ENCODE measurements at regions not wholly inside any gene's neighbourhood (a gene's known extent, or its start where the extent isn't known, plus 50 kb on each side); places are given as distances from the start of the nearest gene placed in this dataset.

DNA sequence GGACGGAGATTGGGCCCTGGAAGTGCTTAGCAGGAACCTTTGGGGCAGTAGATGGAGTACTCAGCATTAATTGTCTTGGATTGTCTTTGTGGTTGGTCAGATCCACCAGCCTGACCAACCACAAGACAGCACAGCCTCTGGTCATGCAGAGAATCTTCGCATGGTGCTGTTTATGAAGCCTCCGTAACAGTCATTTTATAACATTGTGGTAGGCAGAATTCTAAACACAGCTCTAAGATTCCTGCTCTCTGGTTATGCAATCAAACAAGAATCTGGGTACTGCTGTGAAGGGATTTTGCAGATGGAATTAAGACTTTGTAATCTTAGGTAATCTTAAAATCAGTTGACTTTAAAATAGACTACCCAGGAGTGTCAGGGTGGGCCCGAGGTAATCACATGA is 312.2 kb upstream of the GOT2 start:
- no peaks in the 10 kb centered on the region for H3K27me3 ChIP-seq
- no peaks in the 10 kb centered on the region for H3K36me3 ChIP-seq
- TF ChIP-seq POLR2A (IDR thresholded peaks at IDR 0.05) (no peak), EP300 (IDR thresholded peaks at IDR 0.05) (no peak), POLR2AphosphoS5 (IDR thresholded peaks at IDR 0.05) (no peak)
- TF ChIP-seq, protein P1, sequence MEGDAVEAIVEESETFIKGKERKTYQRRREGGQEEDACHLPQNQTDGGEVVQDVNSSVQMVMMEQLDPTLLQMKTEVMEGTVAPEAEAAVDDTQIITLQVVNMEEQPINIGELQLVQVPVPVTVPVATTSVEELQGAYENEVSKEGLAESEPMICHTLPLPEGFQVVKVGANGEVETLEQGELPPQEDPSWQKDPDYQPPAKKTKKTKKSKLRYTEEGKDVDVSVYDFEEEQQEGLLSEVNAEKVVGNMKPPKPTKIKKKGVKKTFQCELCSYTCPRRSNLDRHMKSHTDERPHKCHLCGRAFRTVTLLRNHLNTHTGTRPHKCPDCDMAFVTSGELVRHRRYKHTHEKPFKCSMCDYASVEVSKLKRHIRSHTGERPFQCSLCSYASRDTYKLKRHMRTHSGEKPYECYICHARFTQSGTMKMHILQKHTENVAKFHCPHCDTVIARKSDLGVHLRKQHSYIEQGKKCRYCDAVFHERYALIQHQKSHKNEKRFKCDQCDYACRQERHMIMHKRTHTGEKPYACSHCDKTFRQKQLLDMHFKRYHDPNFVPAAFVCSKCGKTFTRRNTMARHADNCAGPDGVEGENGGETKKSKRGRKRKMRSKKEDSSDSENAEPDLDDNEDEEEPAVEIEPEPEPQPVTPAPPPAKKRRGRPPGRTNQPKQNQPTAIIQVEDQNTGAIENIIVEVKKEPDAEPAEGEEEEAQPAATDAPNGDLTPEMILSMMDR (IDR thresholded peaks at IDR 0.05), result no peak
- WGBS, result 90% methylated on average over 4 of the region's 4 CpGs
- H3K9me3 ChIP-seq, result no peaks in the 10 kb centered on the region
- H3K4me1 ChIP-seq, result no peaks in the 10 kb centered on the region
- DNase-seq (ENCODE audit: low spot score in 2 of 2), result no peak
- no peak overlapping the region for H3K27ac ChIP-seq
- H3K4me3 ChIP-seq, result no peak overlapping the region

DNA sequence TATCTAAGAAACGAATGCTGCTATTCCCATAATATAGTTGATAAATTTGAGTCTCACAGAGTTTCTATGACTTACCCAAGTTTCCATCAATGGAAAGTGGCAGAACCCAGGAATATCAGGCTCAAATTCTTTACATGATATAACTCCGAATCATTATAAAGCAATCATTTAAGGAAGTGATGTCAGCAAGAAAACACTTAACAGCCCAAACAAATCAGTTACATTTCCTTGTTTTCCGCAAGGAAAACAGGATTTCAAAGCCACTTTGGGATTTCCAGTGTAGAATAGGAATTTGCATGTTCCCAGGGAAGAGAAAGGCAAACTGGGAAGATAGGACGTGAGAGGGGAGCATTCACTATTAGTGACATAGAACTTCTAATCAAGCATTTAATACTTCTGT is 311.4 kb upstream of the GOT2 start:
- H3K27me3 ChIP-seq, result no peaks in the 10 kb centered on the region
- no peak for DNase-seq (ENCODE audit: low spot score in 2 of 2)
- no peak overlapping the region for H3K27ac ChIP-seq
- H3K9me3 ChIP-seq, result no peaks in the 10 kb centered on the region
- 75% methylated on average over 4 of the region's 4 CpGs for WGBS
- H3K4me1 ChIP-seq, result no peaks in the 10 kb centered on the region
- TF ChIP-seq, protein P1 (IDR thresholded peaks at IDR 0.05), result no peak
- TF ChIP-seq POLR2AphosphoS5 (IDR thresholded peaks at IDR 0.05), result no peak
- TF ChIP-seq EP300 (IDR thresholded peaks at IDR 0.05), result no peak
- no peak for TF ChIP-seq POLR2A (IDR thresholded peaks at IDR 0.05)
- H3K4me3 ChIP-seq, result no peak overlapping the region
- H3K36me3 ChIP-seq, result no peaks in the 10 kb centered on the region

DNA sequence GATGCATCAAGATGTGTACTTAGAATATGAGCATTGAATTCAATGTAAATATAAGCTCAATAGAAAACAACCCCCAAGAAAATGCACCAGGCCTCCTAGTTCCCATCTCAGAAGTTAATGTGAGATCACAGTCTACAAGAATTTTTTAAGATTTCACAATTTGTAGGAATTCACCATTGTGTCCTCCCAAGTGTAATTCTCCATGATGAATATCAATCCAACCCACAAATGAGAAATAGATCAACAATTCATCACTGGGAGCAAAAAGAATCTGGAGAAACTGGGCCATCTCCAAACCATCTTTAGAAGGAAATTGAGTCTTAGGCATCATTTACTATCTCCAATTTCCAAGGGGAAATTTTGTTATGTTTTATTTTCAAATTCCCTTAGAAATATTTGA is 310.5 kb upstream of the GOT2 start:
- no peak for DNase-seq (ENCODE audit: low spot score in 2 of 2)
- no peaks in the 10 kb centered on the region for H3K27me3 ChIP-seq
- no peak overlapping the region for H3K4me3 ChIP-seq
- H3K27ac ChIP-seq, result no peak overlapping the region
- H3K4me1 ChIP-seq, result no peaks in the 10 kb centered on the region
- no peaks in the 10 kb centered on the region for H3K36me3 ChIP-seq
- no peaks in the 10 kb centered on the region for H3K9me3 ChIP-seq
- TF ChIP-seq POLR2A (IDR thresholded peaks at IDR 0.05), result no peak
- TF ChIP-seq EP300 (IDR thresholded peaks at IDR 0.05), result no peak
- TF ChIP-seq, protein P1 (IDR thresholded peaks at IDR 0.05), result no peak

DNA sequence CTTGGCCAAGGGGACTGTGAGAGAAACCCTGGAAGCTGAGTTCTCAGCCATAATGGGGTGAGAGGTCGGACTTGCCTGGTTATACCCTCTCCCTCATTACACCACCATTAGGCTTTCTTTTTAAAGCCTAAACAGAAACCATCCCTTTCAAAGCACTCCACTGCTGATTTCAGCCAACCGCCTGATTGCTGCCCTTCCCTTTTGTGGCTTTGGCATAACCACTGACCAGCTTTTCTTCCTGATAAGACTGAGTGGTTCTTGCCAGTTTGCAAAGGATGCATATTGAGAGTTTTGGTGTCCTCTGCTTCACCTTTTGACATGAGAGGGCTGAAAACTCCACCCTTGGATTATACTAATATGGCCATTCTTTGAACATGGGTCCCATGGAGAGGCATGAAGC is 308.2 kb upstream of the GOT2 start:
- no peaks in the 10 kb centered on the region for H3K9me3 ChIP-seq
- 87% methylated on average over 2 of the region's 2 CpGs for WGBS
- TF ChIP-seq POLR2AphosphoS5 (IDR thresholded peaks at IDR 0.05) (no peak), EP300 (IDR thresholded peaks at IDR 0.05) (no peak), POLR2A (IDR thresholded peaks at IDR 0.05) (no peak)
- TF ChIP-seq, protein P1 (IDR thresholded peaks at IDR 0.05), result no peak
- no peak for DNase-seq (ENCODE audit: low spot score in 2 of 2)
- no peaks in the 10 kb centered on the region for H3K4me1 ChIP-seq
- H3K27ac ChIP-seq, result no peak overlapping the region
- H3K27me3 ChIP-seq, result no peaks in the 10 kb centered on the region
- H3K36me3 ChIP-seq, result no peaks in the 10 kb centered on the region
- H3K4me3 ChIP-seq, result no peak overlapping the region

DNA sequence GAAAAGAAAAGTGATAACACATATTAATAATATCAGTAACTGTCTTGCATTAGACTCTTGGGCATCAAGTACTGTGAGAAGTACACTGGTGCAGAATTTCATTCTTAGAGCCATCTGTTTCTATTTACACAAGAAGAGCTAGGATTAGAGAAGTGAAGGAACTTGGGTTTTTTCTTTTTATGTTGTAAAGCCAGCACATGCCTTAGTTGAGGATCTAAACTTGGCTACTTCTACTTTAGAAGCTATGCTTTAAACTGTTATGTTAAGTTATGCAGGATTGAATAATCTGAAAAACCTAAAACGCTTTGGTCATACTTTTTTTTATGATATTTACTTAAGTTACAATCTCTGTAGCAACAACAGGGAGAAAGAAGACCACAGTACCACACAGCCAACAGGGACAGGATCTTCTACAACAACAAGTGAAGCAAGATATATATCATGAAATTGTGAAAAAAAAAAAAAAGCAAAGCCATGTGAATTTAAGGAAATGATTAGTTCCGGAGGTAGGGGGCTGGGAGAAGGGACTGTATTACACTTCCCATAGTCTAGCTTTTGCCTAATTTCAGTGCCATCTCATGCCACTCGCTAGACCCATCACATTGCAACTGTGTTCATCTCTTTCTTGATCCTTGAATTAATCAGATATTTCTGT is 305.1 kb upstream of the GOT2 start:
- Histone ChIP-seq H3K27ac (no peak overlapping the region), H3K4me3 (no peak overlapping the region), H3K27me3 (no peaks in the 10 kb centered on the region), H3K9me3 (no peaks in the 10 kb centered on the region), H3K36me3 (no peaks in the 10 kb centered on the region), H3K4me1 (no peaks in the 10 kb centered on the region)
- TF ChIP-seq, protein P1 (IDR thresholded peaks at IDR 0.05), result no peak
- TF ChIP-seq POLR2A (IDR thresholded peaks at IDR 0.05), result no peak
- TF ChIP-seq EP300 (IDR thresholded peaks at IDR 0.05), result no peak
- TF ChIP-seq POLR2AphosphoS5 (IDR thresholded peaks at IDR 0.05), result no peak
- DNase-seq (ENCODE audit: low spot score in 2 of 2), result no peak
- 49% methylated on average over 3 of the region's 3 CpGs for WGBS
